K562 (cell line): ENCODE measurements at regions not wholly inside any gene's neighbourhood (a gene's known extent, or its start where the extent isn't known, plus 50 kb on each side); places are given as distances from the start of the nearest gene placed in this dataset.

ENCODE experiments used
- CTCF ChIP-seq, 3 experiments: IDR thresholded peaks in 2 of 3; conservative IDR thresholded peaks in 1 of 3; 2 replicates each; pipeline ENCODE4 v1.5.1; 2011 to 2012; ENCODE audit warnings: low read length in 3 of 3, mild to moderate bottlenecking in 3 of 3, control low read depth in 2 of 3, improper control_type of control experiment in 1 of 3, inconsistent platforms in 1 of 3, low read depth in 1 of 3, mixed read lengths in 1 of 3, moderate library complexity in 1 of 3; ENCODE audit not compliant: insufficient read depth in 2 of 3
- MED1 ChIP-seq: sonication (generic); formaldehyde crosslinking; IDR thresholded peaks from 2 replicates; pipeline ENCODE4 v1.8.1; 2023; ENCODE audit warnings: missing genetic modification reagents, borderline replicate concordance
- ZC3H8 ChIP-seq: fragments of 450-650 bp; IDR thresholded peaks from 2 replicates; pipeline ENCODE4 v1.6.1; 2017
- ZEB2 ChIP-seq: fragments of 450-650 bp; IDR thresholded peaks from 2 replicates; pipeline ENCODE4 v1.6.1; 2016

GRCh38 chr10:78318305-78318704 is 284.6 kb downstream of the RPS24 start:
- no peak for TF ChIP-seq MED1
- no peak for TF ChIP-seq ZC3H8
- no peak for TF ChIP-seq CTCF (IDR thresholded peaks at IDR 0.05 in 2 of 3, conservative IDR thresholded peaks at IDR 0.05 in 1 of 3; ENCODE audit: insufficient read depth in 2 of 3, low read depth in 1 of 3, low read length in 3 of 3)
- no peak for TF ChIP-seq ZEB2
